ENCODE measurements at regions not wholly inside any gene's neighbourhood (a gene's known extent, or its start where the extent isn't known, plus 50 kb on each side); places are given as distances from the start of the nearest gene placed in this dataset.
"Not testable (repeated sequence)": the region's sequence is repeated elsewhere in the genome, so short reads cannot be mapped to it uniquely, and the experiment has no call there.

- DNase-seq (ENCODE audit: low spot score in 2 of 2) (no peak), FAIRE-seq (no peak)
Measured at GRCh38 chr1:60692031-60692430, 390.3 kb upstream of the NFIA start.

GRCh38 chr1:60688221-60688620 is 394.1 kb upstream of the NFIA start:
- DNase-seq (ENCODE audit: low spot score in 2 of 2), result not testable (repeated sequence)

GRCh38 chr1:60681095-60681860 is 401.1 kb upstream of the NFIA start:
- FAIRE-seq (no peak), DNase-seq (ENCODE audit: low spot score in 2 of 2) (no peak)

More at GRCh38 chr1:60688221-60688620, 394.1 kb upstream of the NFIA start:
- FAIRE-seq, result not testable (repeated sequence)

GRCh38 chr1:60679524-60680375 is 402.6 kb upstream of the NFIA start:
- FAIRE-seq, result no peak

GRCh38 chr1:60678802-60679201 is 403.6 kb upstream of the NFIA start:
- DNase-seq (ENCODE audit: low spot score in 2 of 2) (no peak), FAIRE-seq (no peak)

More at GRCh38 chr1:60679524-60680375, 402.6 kb upstream of the NFIA start:
- no peak for DNase-seq (ENCODE audit: low spot score in 2 of 2)

- FAIRE-seq (no peak), DNase-seq (ENCODE audit: low spot score in 2 of 2) (no peak)
Measured at GRCh38 chr1:60678391-60678790, 404.0 kb upstream of the NFIA start.

GRCh38 chr1:60672449-60672848 is 409.9 kb upstream of the NFIA start:
- FAIRE-seq (no peak), DNase-seq (ENCODE audit: low spot score in 2 of 2) (no peak)

GRCh38 chr1:60670302-60670701 is 412.1 kb upstream of the NFIA start:
- DNase-seq (ENCODE audit: low spot score in 2 of 2), result no peak
- no peak for FAIRE-seq

- no peak for DNase-seq (ENCODE audit: low spot score in 2 of 2)
- FAIRE-seq, result no peak
Measured at GRCh38 chr1:60668585-60668984, 413.8 kb upstream of the NFIA start.

GRCh38 chr1:60665311-60665710 is 417.1 kb upstream of the NFIA start:
- no peak for FAIRE-seq
- DNase-seq (ENCODE audit: low spot score in 2 of 2), result no peak

- FAIRE-seq (no peak), DNase-seq (ENCODE audit: low spot score in 2 of 2) (no peak)
Measured at GRCh38 chr1:60664086-60664625, 418.2 kb upstream of the NFIA start.

GRCh38 chr1:60662486-60663044 is 419.8 kb upstream of the NFIA start:
- no peak for DNase-seq (ENCODE audit: low spot score in 2 of 2)
- no peak for FAIRE-seq

- FAIRE-seq (no peak), DNase-seq (ENCODE audit: low spot score in 2 of 2) (no peak)
Measured at GRCh38 chr1:60657926-60658325, 424.4 kb upstream of the NFIA start.

GRCh38 chr1:60655679-60656355 is 426.5 kb upstream of the NFIA start:
- DNase-seq (ENCODE audit: low spot score in 2 of 2) (no peak), FAIRE-seq (no peak)

- not testable (repeated sequence) for FAIRE-seq
Measured at GRCh38 chr1:60640033-60640551, 442.3 kb upstream of the NFIA start.

GRCh38 chr1:60639287-60639686 is 443.1 kb upstream of the NFIA start:
- DNase-seq (ENCODE audit: low spot score in 2 of 2) (no peak), FAIRE-seq (no peak)

More at GRCh38 chr1:60640033-60640551, 442.3 kb upstream of the NFIA start:
- DNase-seq (ENCODE audit: low spot score in 2 of 2), result not testable (repeated sequence)

- FAIRE-seq (no peak), DNase-seq (ENCODE audit: low spot score in 2 of 2) (no peak)
Measured at GRCh38 chr1:60637651-60638050, 444.7 kb upstream of the NFIA start.

- DNase-seq (ENCODE audit: low spot score in 2 of 2) (no peak), FAIRE-seq (no peak)
Measured at GRCh38 chr1:60636946-60637345, 445.4 kb upstream of the NFIA start.

- FAIRE-seq (no peak), DNase-seq (ENCODE audit: low spot score in 2 of 2) (no peak)
Measured at GRCh38 chr1:60634106-60634505, 448.3 kb upstream of the NFIA start.

- no peak for FAIRE-seq
Measured at GRCh38 chr1:60622486-60622885, 459.9 kb upstream of the NFIA start.

More at GRCh38 chr1:60622486-60622885, 459.9 kb upstream of the NFIA start:
- DNase-seq (ENCODE audit: low spot score in 2 of 2), result no peak
